Stomach (tissue), 4 donors: ENCODE measurements at regions not wholly inside any gene's neighbourhood (a gene's known extent, or its start where the extent isn't known, plus 50 kb on each side); places are given as distances from the start of the nearest gene placed in this dataset.

Experiments
- EP300 ChIP-seq: sonication (generic); formaldehyde crosslinking; IDR thresholded peaks from one replicate; pipeline ENCODE4 v1.6.1; 2017; ENCODE audit warnings: antibody characterized with exemption
- POLR2A ChIP-seq, 4 donors: fragments of 450-650 bp; IDR thresholded peaks; one replicate each; pipeline ENCODE4 v1.6.1; 2016; ENCODE audit warnings: antibody characterized with exemption in 4 of 4, control low read depth in 2 of 4, mild to moderate bottlenecking in 1 of 4, moderate library complexity in 1 of 4
- POLR2AphosphoS5 ChIP-seq, 3 donors: sonication (generic); formaldehyde crosslinking; IDR thresholded peaks; one replicate each; pipeline ENCODE4 v1.6.1; 2016; ENCODE audit warnings: antibody characterized with exemption in 3 of 3

- TF ChIP-seq POLR2AphosphoS5 (IDR thresholded peaks at IDR 0.05), result no peak
- no peak for TF ChIP-seq POLR2A (IDR thresholded peaks at IDR 0.05)
- no peak for TF ChIP-seq EP300
These were observed 78.8 kb downstream of the CCDC185 start for GRCh38 chr1:223472057-223472456.
